ENCODE measurements at regions not wholly inside any gene's neighbourhood (a gene's known extent, or its start where the extent isn't known, plus 50 kb on each side); places are given as distances from the start of the nearest gene placed in this dataset.

- TF ChIP-seq, protein P1, sequence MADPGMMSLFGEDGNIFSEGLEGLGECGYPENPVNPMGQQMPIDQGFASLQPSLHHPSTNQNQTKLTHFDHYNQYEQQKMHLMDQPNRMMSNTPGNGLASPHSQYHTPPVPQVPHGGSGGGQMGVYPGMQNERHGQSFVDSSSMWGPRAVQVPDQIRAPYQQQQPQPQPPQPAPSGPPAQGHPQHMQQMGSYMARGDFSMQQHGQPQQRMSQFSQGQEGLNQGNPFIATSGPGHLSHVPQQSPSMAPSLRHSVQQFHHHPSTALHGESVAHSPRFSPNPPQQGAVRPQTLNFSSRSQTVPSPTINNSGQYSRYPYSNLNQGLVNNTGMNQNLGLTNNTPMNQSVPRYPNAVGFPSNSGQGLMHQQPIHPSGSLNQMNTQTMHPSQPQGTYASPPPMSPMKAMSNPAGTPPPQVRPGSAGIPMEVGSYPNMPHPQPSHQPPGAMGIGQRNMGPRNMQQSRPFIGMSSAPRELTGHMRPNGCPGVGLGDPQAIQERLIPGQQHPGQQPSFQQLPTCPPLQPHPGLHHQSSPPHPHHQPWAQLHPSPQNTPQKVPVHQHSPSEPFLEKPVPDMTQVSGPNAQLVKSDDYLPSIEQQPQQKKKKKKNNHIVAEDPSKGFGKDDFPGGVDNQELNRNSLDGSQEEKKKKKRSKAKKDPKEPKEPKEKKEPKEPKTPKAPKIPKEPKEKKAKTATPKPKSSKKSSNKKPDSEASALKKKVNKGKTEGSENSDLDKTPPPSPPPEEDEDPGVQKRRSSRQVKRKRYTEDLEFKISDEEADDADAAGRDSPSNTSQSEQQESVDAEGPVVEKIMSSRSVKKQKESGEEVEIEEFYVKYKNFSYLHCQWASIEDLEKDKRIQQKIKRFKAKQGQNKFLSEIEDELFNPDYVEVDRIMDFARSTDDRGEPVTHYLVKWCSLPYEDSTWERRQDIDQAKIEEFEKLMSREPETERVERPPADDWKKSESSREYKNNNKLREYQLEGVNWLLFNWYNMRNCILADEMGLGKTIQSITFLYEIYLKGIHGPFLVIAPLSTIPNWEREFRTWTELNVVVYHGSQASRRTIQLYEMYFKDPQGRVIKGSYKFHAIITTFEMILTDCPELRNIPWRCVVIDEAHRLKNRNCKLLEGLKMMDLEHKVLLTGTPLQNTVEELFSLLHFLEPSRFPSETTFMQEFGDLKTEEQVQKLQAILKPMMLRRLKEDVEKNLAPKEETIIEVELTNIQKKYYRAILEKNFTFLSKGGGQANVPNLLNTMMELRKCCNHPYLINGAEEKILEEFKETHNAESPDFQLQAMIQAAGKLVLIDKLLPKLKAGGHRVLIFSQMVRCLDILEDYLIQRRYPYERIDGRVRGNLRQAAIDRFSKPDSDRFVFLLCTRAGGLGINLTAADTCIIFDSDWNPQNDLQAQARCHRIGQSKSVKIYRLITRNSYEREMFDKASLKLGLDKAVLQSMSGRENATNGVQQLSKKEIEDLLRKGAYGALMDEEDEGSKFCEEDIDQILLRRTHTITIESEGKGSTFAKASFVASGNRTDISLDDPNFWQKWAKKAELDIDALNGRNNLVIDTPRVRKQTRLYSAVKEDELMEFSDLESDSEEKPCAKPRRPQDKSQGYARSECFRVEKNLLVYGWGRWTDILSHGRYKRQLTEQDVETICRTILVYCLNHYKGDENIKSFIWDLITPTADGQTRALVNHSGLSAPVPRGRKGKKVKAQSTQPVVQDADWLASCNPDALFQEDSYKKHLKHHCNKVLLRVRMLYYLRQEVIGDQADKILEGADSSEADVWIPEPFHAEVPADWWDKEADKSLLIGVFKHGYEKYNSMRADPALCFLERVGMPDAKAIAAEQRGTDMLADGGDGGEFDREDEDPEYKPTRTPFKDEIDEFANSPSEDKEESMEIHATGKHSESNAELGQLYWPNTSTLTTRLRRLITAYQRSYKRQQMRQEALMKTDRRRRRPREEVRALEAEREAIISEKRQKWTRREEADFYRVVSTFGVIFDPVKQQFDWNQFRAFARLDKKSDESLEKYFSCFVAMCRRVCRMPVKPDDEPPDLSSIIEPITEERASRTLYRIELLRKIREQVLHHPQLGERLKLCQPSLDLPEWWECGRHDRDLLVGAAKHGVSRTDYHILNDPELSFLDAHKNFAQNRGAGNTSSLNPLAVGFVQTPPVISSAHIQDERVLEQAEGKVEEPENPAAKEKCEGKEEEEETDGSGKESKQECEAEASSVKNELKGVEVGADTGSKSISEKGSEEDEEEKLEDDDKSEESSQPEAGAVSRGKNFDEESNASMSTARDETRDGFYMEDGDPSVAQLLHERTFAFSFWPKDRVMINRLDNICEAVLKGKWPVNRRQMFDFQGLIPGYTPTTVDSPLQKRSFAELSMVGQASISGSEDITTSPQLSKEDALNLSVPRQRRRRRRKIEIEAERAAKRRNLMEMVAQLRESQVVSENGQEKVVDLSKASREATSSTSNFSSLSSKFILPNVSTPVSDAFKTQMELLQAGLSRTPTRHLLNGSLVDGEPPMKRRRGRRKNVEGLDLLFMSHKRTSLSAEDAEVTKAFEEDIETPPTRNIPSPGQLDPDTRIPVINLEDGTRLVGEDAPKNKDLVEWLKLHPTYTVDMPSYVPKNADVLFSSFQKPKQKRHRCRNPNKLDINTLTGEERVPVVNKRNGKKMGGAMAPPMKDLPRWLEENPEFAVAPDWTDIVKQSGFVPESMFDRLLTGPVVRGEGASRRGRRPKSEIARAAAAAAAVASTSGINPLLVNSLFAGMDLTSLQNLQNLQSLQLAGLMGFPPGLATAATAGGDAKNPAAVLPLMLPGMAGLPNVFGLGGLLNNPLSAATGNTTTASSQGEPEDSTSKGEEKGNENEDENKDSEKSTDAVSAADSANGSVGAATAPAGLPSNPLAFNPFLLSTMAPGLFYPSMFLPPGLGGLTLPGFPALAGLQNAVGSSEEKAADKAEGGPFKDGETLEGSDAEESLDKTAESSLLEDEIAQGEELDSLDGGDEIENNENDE (IDR thresholded peaks at IDR 0.05; ENCODE audit: insufficient replicate concordance, low read length) = no peak
- no peak for TF ChIP-seq YY1 (IDR thresholded peaks at IDR 0.05; ENCODE audit: low read depth, low read length)
- TF ChIP-seq POLR2A (IDR thresholded peaks at IDR 0.05; ENCODE audit: control extremely low read depth in 1 of 2, low read depth in 2 of 2, low read length in 2 of 2) = no peak
- TF ChIP-seq SAP30 (IDR thresholded peaks at IDR 0.05; ENCODE audit: insufficient read depth, insufficient replicate concordance, low read length) = no peak
- TF ChIP-seq CREB1 (IDR thresholded peaks at IDR 0.05) = no peak
- TF ChIP-seq TEAD4 (IDR thresholded peaks at IDR 0.05; ENCODE audit: low read depth, low read length) = no peak
- TF ChIP-seq TAF7 (optimal IDR thresholded peaks at IDR 0.05; ENCODE audit: borderline replicate concordance, low read depth, low read length) = no peak
- TF ChIP-seq HDAC2 (IDR thresholded peaks at IDR 0.05; ENCODE audit: borderline replicate concordance in 1 of 2, low read depth in 2 of 2, low read length in 2 of 2) = no peak
Measured at GRCh38 chr15:87597346-87598052, 659.0 kb downstream of the NTRK3 start (continued).
